ENCODE measurements at regions not wholly inside any gene's neighbourhood (a gene's known extent, or its start where the extent isn't known, plus 50 kb on each side); places are given as distances from the start of the nearest gene placed in this dataset.

- no peak for DNase-seq
- no peak overlapping the region for H3K18ac ChIP-seq (ENCODE audit: insufficient read length, low read depth, low read length)
- no peak overlapping the region for H4K5ac ChIP-seq (ENCODE audit: insufficient read length, low read depth, low read length)
- no peak overlapping the region for H2BK5ac ChIP-seq (ENCODE audit: insufficient read length, low read length)
- TF ChIP-seq CTCF (conservative IDR thresholded peaks at IDR 0.05), result no peak
- no peak overlapping the region for H3K23ac ChIP-seq (ENCODE audit: insufficient read length, low read depth, low read length)
- no peak overlapping the region for H3K14ac ChIP-seq (ENCODE audit: insufficient read depth, low read length)
- H2AFZ ChIP-seq (ENCODE audit: low read length), result no peak overlapping the region
- H2BK120ac ChIP-seq (ENCODE audit: low read depth, low read length, poor library complexity, severe bottlenecking), result no peak overlapping the region
- no peak overlapping the region for H2BK12ac ChIP-seq (ENCODE audit: insufficient read length, low read depth, low read length)
- H3K9ac ChIP-seq (ENCODE audit: extremely low read depth, insufficient read length, low read length), result no peak overlapping the region
- Mint-ChIP-seq H3K36me3 (ENCODE audit: insufficient read depth in 1 of 3, low read depth in 3 of 3) (peaks cover 24 to 41% (median 24%) of the 10 kb centered on the region in 3 experiments), H3K27ac (no peak overlapping the region), H3K27me3 (ENCODE audit: low read depth) (no peaks in the 10 kb centered on the region), H3K4me1 (no peaks in the 10 kb centered on the region), H3K9me3 (peaks cover 36 to 53% of the 10 kb centered on the region in 2 experiments), H3K4me3 (no peak overlapping the region)
- H3K4me2 ChIP-seq (ENCODE audit: insufficient read depth, insufficient read length, low read length), result no peak overlapping the region
- H3K79me1 ChIP-seq (ENCODE audit: insufficient read depth, low read depth, low read length, poor library complexity, severe bottlenecking), result no peaks in the 10 kb centered on the region
- H3K79me2 ChIP-seq (ENCODE audit: insufficient read depth, low read length), result no peaks in the 10 kb centered on the region
- H3K27ac ChIP-seq (ENCODE audit: insufficient read length, low read depth, low read length), result no peak overlapping the region
- no peak overlapping the region for H3K56ac ChIP-seq (ENCODE audit: insufficient read length, low read depth, low read length)
- H3K9me3 ChIP-seq (ENCODE audit: control insufficient read depth, low read depth, low read length), result no peaks in the 10 kb centered on the region
- H4K91ac ChIP-seq (ENCODE audit: insufficient read length, low read depth, low read length), result no peak overlapping the region
- H2BK15ac ChIP-seq (ENCODE audit: low read depth, low read length), result no peak overlapping the region
- WGBS (ENCODE audit: extremely low coverage, insufficient read length, low lambda C conversion rate), result no CpG with 5 or more reads among the region's 6 CpGs
- H3T11ph ChIP-seq (ENCODE audit: low read length), result no peak overlapping the region
- H4K20me1 ChIP-seq (ENCODE audit: control insufficient read depth, insufficient read depth, insufficient read length), result no peaks in the 10 kb centered on the region
- no peak overlapping the region for H2AK5ac ChIP-seq (ENCODE audit: insufficient read length, low read length)
- no peak overlapping the region for H3K4ac ChIP-seq (ENCODE audit: low read depth, low read length)
- H3K23me2 ChIP-seq (ENCODE audit: insufficient read length, low read depth, low read length, poor library complexity, severe bottlenecking), result no peaks in the 10 kb centered on the region
- H3K27me3 ChIP-seq (ENCODE audit: insufficient read depth, low read length), result no peaks in the 10 kb centered on the region
- no peak overlapping the region for H4K8ac ChIP-seq (replicated peaks; ENCODE audit: insufficient read length, low read depth, low read length)
- no peak overlapping the region for H2BK20ac ChIP-seq (ENCODE audit: low read depth, low read length, poor library complexity, severe bottlenecking)
- H3K4me1 ChIP-seq (ENCODE audit: insufficient read depth, low read length), result no peaks in the 10 kb centered on the region
These were observed 1925.5 kb downstream of the PCDH7 start for GRCh38 chr4:32645653-32646052.

All from H9 (cell line).